ENCODE measurements at regions not wholly inside any gene's neighbourhood (a gene's known extent, or its start where the extent isn't known, plus 50 kb on each side); places are given as distances from the start of the nearest gene placed in this dataset.

DNA sequence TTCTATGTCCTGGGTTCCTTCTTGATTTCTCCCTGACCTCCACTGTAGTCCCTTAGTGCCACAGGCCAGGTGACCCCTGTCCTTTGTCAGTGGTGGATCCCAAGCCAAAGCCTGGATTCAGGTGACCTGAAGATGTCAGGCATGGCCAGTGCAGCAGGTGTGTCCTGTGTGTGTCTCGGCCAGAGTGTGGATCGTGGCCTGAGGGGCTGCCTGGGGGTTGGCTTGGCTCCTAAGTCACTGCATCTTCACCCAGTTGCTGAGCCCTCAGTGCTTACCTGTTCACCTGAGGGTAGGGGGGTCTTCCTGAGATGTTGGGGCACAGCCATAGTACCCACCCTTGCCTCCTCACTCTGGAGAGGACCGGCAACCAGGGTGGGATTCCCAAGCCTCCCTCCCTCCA is 61.8 kb upstream of the PITX1 start:
- no peak for FAIRE-seq

DNA sequence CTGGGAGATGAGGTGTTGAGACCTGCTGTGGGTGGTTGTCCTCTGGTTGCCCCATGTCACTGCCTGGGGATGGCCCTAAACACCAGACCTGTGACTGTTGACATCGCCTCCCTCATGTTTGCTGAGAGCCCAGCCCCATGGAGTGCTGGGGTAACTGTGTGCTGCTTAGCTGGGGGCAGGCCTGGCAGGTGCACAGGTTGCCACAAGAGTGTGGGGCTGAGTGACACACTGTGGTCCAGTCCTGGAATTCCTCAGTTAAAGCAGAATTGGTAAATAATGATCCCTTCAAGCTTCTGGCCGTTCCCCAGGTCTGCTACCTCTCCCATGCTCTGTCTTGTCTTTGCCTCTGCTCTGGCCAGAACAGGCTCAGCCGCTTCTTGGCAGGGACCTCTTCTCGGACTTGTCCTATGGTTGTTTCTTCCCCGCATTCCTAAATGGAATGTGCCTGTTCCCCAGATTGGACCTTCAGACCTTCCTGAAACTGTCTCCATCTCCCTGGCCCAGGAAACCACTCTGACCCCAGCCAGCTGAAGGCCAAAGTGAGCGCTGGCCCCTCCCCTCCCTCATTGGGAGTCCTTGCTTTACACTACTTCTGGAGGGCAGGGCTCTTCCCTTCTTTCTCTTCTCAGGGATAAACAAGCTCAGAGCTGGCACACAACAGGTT is 61.2 kb upstream of the PITX1 start:
- POLR2A ChIA-PET: no interaction called here
- WGBS (ENCODE audit: missing lambda C conversion rate): 76% methylated on average over 6 of the region's 6 CpGs
- Histone ChIP-seq H3K4me2 (no peak overlapping the region), H3K27ac (no peak overlapping the region), H3K9me3 (no peaks in the 10 kb centered on the region), H3K4me3 (no peak overlapping the region), H3K4me1 (no peaks in the 10 kb centered on the region)
- no peak for FAIRE-seq
- ATAC-seq: peak; percentile 21 to 40; a peak in 3 of 6 replicates
- CTCF ChIA-PET: interaction anchor here (0.6 to 1.6 kb wide), 3 partner anchors 8 to 117 kb away, joined by 3 to 4 read pairs (median 3); no protein-coding TSS in a partner anchor
- DNase-seq (ENCODE audit: low read depth in 1 of 2, low spot score in 1 of 2): no peak
- TF ChIP-seq BHLHE40 (IDR thresholded peaks at IDR 0.05; ENCODE audit: low read depth, low read length): no peak
- no peak for TF ChIP-seq CHD4 (IDR thresholded peaks at IDR 0.05; ENCODE audit: borderline replicate concordance)
- TF ChIP-seq, protein P1, sequence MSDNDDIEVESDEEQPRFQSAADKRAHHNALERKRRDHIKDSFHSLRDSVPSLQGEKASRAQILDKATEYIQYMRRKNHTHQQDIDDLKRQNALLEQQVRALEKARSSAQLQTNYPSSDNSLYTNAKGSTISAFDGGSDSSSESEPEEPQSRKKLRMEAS (IDR thresholded peaks at IDR 0.05): no peak
- no peak for TF ChIP-seq JUN (IDR thresholded peaks at IDR 0.05)
- TF ChIP-seq, protein P2, sequence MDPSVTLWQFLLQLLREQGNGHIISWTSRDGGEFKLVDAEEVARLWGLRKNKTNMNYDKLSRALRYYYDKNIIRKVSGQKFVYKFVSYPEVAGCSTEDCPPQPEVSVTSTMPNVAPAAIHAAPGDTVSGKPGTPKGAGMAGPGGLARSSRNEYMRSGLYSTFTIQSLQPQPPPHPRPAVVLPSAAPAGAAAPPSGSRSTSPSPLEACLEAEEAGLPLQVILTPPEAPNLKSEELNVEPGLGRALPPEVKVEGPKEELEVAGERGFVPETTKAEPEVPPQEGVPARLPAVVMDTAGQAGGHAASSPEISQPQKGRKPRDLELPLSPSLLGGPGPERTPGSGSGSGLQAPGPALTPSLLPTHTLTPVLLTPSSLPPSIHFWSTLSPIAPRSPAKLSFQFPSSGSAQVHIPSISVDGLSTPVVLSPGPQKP (IDR thresholded peaks at IDR 0.05; ENCODE audit: low read depth, low read length): no peak
- no peak for TF ChIP-seq EP300 (IDR thresholded peaks at IDR 0.05)
- no peak for TF ChIP-seq HOXA7 (CRISPR knock-in tag; IDR thresholded peaks at IDR 0.05)
- TF ChIP-seq JUNB (IDR thresholded peaks at IDR 0.05): no peak
- no peak for TF ChIP-seq HDAC2 (IDR thresholded peaks at IDR 0.05)
- TF ChIP-seq ESRRA (IDR thresholded peaks at IDR 0.05; ENCODE audit: borderline replicate concordance, low read length): no peak
- TF ChIP-seq, protein P3, sequence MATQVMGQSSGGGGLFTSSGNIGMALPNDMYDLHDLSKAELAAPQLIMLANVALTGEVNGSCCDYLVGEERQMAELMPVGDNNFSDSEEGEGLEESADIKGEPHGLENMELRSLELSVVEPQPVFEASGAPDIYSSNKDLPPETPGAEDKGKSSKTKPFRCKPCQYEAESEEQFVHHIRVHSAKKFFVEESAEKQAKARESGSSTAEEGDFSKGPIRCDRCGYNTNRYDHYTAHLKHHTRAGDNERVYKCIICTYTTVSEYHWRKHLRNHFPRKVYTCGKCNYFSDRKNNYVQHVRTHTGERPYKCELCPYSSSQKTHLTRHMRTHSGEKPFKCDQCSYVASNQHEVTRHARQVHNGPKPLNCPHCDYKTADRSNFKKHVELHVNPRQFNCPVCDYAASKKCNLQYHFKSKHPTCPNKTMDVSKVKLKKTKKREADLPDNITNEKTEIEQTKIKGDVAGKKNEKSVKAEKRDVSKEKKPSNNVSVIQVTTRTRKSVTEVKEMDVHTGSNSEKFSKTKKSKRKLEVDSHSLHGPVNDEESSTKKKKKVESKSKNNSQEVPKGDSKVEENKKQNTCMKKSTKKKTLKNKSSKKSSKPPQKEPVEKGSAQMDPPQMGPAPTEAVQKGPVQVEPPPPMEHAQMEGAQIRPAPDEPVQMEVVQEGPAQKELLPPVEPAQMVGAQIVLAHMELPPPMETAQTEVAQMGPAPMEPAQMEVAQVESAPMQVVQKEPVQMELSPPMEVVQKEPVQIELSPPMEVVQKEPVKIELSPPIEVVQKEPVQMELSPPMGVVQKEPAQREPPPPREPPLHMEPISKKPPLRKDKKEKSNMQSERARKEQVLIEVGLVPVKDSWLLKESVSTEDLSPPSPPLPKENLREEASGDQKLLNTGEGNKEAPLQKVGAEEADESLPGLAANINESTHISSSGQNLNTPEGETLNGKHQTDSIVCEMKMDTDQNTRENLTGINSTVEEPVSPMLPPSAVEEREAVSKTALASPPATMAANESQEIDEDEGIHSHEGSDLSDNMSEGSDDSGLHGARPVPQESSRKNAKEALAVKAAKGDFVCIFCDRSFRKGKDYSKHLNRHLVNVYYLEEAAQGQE (IDR thresholded peaks at IDR 0.05): no peak
- no peak for TF ChIP-seq KDM5A (IDR thresholded peaks at IDR 0.05)
- TF ChIP-seq, protein P4, sequence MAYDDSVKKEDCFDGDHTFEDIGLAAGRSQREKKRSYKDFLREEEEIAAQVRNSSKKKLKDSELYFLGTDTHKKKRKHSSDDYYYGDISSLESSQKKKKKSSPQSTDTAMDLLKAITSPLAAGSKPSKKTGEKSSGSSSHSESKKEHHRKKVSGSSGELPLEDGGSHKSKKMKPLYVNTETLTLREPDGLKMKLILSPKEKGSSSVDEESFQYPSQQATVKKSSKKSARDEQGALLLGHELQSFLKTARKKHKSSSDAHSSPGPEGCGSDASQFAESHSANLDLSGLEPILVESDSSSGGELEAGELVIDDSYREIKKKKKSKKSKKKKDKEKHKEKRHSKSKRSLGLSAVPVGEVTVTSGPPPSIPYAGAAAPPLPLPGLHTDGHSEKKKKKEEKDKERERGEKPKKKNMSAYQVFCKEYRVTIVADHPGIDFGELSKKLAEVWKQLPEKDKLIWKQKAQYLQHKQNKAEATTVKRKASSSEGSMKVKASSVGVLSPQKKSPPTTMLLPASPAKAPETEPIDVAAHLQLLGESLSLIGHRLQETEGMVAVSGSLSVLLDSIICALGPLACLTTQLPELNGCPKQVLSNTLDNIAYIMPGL (CRISPR knock-in tag; IDR thresholded peaks at IDR 0.05; ENCODE audit: borderline replicate concordance): no peak
- no peak for TF ChIP-seq SREBF2 (IDR thresholded peaks at IDR 0.05)
- TF ChIP-seq HOXB5 (CRISPR knock-in tag; IDR thresholded peaks at IDR 0.05): no peak
- TF ChIP-seq FOSB (CRISPR knock-in tag; IDR thresholded peaks at IDR 0.05): no peak

More for the DNA sequence above, 61.8 kb upstream of the PITX1 start:
- WGBS (ENCODE audit: missing lambda C conversion rate): 82% methylated on average over 3 of the region's 3 CpGs
- TF ChIP-seq CBX2 (IDR thresholded peaks at IDR 0.05; ENCODE audit: borderline replicate concordance, low read depth) (no peak), CHD4 (IDR thresholded peaks at IDR 0.05; ENCODE audit: borderline replicate concordance) (no peak), ZC3H11A (IDR thresholded peaks at IDR 0.05) (no peak), CEBPB (IDR thresholded peaks at IDR 0.05) (no peak), RCOR1 (IDR thresholded peaks at IDR 0.05; ENCODE audit: low read depth, low read length) (no peak), RAD21 (conservative IDR thresholded peaks at IDR 0.05 in 1 of 2, IDR thresholded peaks at IDR 0.05 in 1 of 2) (no peak), ESRRA (IDR thresholded peaks at IDR 0.05; ENCODE audit: borderline replicate concordance, low read length) (no peak), SREBF2 (IDR thresholded peaks at IDR 0.05) (no peak), ZFP36 (IDR thresholded peaks at IDR 0.05; ENCODE audit: borderline replicate concordance, partially characterized antibody) (no peak), HEYL (CRISPR knock-in tag; IDR thresholded peaks at IDR 0.05) (no peak), MYC (IDR thresholded peaks at IDR 0.05; ENCODE audit: borderline replicate concordance, low read length) (no peak), KDM5A (IDR thresholded peaks at IDR 0.05) (no peak), HOXB5 (CRISPR knock-in tag; IDR thresholded peaks at IDR 0.05) (no peak), NPAS2 (CRISPR knock-in tag; IDR thresholded peaks at IDR 0.05; ENCODE audit: borderline replicate concordance) (no peak)
- TF ChIP-seq, protein P5, sequence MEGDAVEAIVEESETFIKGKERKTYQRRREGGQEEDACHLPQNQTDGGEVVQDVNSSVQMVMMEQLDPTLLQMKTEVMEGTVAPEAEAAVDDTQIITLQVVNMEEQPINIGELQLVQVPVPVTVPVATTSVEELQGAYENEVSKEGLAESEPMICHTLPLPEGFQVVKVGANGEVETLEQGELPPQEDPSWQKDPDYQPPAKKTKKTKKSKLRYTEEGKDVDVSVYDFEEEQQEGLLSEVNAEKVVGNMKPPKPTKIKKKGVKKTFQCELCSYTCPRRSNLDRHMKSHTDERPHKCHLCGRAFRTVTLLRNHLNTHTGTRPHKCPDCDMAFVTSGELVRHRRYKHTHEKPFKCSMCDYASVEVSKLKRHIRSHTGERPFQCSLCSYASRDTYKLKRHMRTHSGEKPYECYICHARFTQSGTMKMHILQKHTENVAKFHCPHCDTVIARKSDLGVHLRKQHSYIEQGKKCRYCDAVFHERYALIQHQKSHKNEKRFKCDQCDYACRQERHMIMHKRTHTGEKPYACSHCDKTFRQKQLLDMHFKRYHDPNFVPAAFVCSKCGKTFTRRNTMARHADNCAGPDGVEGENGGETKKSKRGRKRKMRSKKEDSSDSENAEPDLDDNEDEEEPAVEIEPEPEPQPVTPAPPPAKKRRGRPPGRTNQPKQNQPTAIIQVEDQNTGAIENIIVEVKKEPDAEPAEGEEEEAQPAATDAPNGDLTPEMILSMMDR (IDR thresholded peaks at IDR 0.05): no peak
- TF ChIP-seq, protein P1 (IDR thresholded peaks at IDR 0.05): no peak
- TF ChIP-seq, protein P6, sequence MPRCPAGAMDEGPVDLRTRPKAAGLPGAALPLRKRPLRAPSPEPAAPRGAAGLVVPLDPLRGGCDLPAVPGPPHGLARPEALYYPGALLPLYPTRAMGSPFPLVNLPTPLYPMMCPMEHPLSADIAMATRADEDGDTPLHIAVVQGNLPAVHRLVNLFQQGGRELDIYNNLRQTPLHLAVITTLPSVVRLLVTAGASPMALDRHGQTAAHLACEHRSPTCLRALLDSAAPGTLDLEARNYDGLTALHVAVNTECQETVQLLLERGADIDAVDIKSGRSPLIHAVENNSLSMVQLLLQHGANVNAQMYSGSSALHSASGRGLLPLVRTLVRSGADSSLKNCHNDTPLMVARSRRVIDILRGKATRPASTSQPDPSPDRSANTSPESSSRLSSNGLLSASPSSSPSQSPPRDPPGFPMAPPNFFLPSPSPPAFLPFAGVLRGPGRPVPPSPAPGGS (IDR thresholded peaks at IDR 0.05): no peak
- no peak for DNase-seq (ENCODE audit: low read depth in 1 of 2, low spot score in 1 of 2)
- no peak overlapping the region for H3K4me2 ChIP-seq
- H3K9me3 ChIP-seq: no peaks in the 10 kb centered on the region
- no peak for ATAC-seq
- CTCF ChIA-PET: interaction anchor here (0.6 kb wide), 1 partner anchor 117 kb away, joined by 3 read pairs; no protein-coding TSS in a partner anchor
- no peak overlapping the region for H3K27ac ChIP-seq
- POLR2A ChIA-PET: no interaction called here
- no peak overlapping the region for H3K4me3 ChIP-seq
- H3K4me1 ChIP-seq: no peaks in the 10 kb centered on the region

Measured in A549 (cell line).